ENCODE measurements at regions not wholly inside any gene's neighbourhood (a gene's known extent, or its start where the extent isn't known, plus 50 kb on each side); places are given as distances from the start of the nearest gene placed in this dataset.

GRCh38 chr15:61762676-61763075 is 297.6 kb downstream of the VPS13C start:
- Histone ChIP-seq H3K14ac (ENCODE audit: insufficient read depth, low read length) (no peak overlapping the region), H3K18ac (ENCODE audit: insufficient read length, low read depth, low read length) (no peak overlapping the region), H3K4me1 (ENCODE audit: insufficient read depth, low read length) (no peaks in the 10 kb centered on the region), H3K27me3 (ENCODE audit: insufficient read depth, low read length) (no peaks in the 10 kb centered on the region), H3K56ac (ENCODE audit: insufficient read length, low read depth, low read length) (no peak overlapping the region), H3K79me1 (ENCODE audit: insufficient read depth, low read depth, low read length, poor library complexity, severe bottlenecking) (no peaks in the 10 kb centered on the region), H2BK15ac (ENCODE audit: low read depth, low read length) (no peak overlapping the region), H3K4me2 (ENCODE audit: insufficient read depth, insufficient read length, low read length) (no peak overlapping the region), H4K91ac (ENCODE audit: insufficient read length, low read depth, low read length) (no peak overlapping the region), H3T11ph (ENCODE audit: low read length) (no peak overlapping the region), H2BK5ac (ENCODE audit: insufficient read length, low read length) (no peak overlapping the region), H3K9me3 (ENCODE audit: control insufficient read depth, low read depth, low read length) (no peaks in the 10 kb centered on the region), H4K8ac (replicated peaks; ENCODE audit: insufficient read length, low read depth, low read length) (no peak overlapping the region), H3K23ac (ENCODE audit: insufficient read length, low read depth, low read length) (no peak overlapping the region), H2BK12ac (ENCODE audit: insufficient read length, low read depth, low read length) (no peak overlapping the region), H2AK5ac (ENCODE audit: insufficient read length, low read length) (no peak overlapping the region), H4K5ac (ENCODE audit: insufficient read length, low read depth, low read length) (no peak overlapping the region), H3K4ac (ENCODE audit: low read depth, low read length) (no peak overlapping the region), H4K20me1 (ENCODE audit: control insufficient read depth, insufficient read depth, insufficient read length) (no peaks in the 10 kb centered on the region), H2BK20ac (ENCODE audit: low read depth, low read length, poor library complexity, severe bottlenecking) (no peak overlapping the region), H2BK120ac (ENCODE audit: low read depth, low read length, poor library complexity, severe bottlenecking) (no peak overlapping the region), H3K9ac (ENCODE audit: extremely low read depth, insufficient read length, low read length) (no peak overlapping the region), H3K79me2 (ENCODE audit: insufficient read depth, low read length) (no peaks in the 10 kb centered on the region), H3K27ac (ENCODE audit: insufficient read length, low read depth, low read length) (no peak overlapping the region), H3K23me2 (ENCODE audit: insufficient read length, low read depth, low read length, poor library complexity, severe bottlenecking) (no peaks in the 10 kb centered on the region), H2AFZ (ENCODE audit: low read length) (no peak overlapping the region)
- Mint-ChIP-seq H3K36me3 (ENCODE audit: insufficient read depth in 1 of 3, low read depth in 3 of 3) (no peaks in the 10 kb centered on the region), H3K9me3 (no peaks in the 10 kb centered on the region), H3K27me3 (ENCODE audit: low read depth) (peaks cover 3% of the 10 kb centered on the region; the same call in 1 of the 2 replicates), H3K4me3 (no peak overlapping the region), H3K27ac (no peak overlapping the region), H3K4me1 (peaks cover 12% of the 10 kb centered on the region in 2 experiments)
- no peak for DNase-seq
- WGBS (ENCODE audit: extremely low coverage, insufficient read length, low lambda C conversion rate), result no CpG with 5 or more reads among the region's 3 CpGs
- TF ChIP-seq, protein P1, sequence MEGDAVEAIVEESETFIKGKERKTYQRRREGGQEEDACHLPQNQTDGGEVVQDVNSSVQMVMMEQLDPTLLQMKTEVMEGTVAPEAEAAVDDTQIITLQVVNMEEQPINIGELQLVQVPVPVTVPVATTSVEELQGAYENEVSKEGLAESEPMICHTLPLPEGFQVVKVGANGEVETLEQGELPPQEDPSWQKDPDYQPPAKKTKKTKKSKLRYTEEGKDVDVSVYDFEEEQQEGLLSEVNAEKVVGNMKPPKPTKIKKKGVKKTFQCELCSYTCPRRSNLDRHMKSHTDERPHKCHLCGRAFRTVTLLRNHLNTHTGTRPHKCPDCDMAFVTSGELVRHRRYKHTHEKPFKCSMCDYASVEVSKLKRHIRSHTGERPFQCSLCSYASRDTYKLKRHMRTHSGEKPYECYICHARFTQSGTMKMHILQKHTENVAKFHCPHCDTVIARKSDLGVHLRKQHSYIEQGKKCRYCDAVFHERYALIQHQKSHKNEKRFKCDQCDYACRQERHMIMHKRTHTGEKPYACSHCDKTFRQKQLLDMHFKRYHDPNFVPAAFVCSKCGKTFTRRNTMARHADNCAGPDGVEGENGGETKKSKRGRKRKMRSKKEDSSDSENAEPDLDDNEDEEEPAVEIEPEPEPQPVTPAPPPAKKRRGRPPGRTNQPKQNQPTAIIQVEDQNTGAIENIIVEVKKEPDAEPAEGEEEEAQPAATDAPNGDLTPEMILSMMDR (conservative IDR thresholded peaks at IDR 0.05), result no peak
